PC-9 (cell line): ENCODE measurements at regions not wholly inside any gene's neighbourhood (a gene's known extent, or its start where the extent isn't known, plus 50 kb on each side); places are given as distances from the start of the nearest gene placed in this dataset.

ENCODE experiments used
- BruUV-seq: library from RNA; stranded (reverse); fragments of 400-500 nt; replicated peaks from 2 replicates; lab custom pipeline; 2021; lab: Mats Ljungman, UMichigan
- CTCF ChIA-PET: fragments of 300-600 bp; sonication (Branson Sonifier 250); formaldehyde crosslinking; loops from one replicate; lab custom pipeline; 2022; ENCODE audit warnings: antibody characterized with exemption; lab: Charles Lee
- POLR2A ChIA-PET: fragments of 300-600 bp; sonication (Branson Sonifier 250); formaldehyde crosslinking; loops from one replicate; lab custom pipeline; 2022; ENCODE audit warnings: antibody characterized with exemption; ENCODE audit not compliant: unreplicated experiment; lab: Charles Lee
- DNase-seq, 2 experiments: peaks; one replicate each; pipeline versions ENCODE4 v3.0.0 to v3.0.0-alpha.2; 2015 to 2022; ENCODE audit warnings: mixed read lengths in 1 of 2
- H2AFZ ChIP-seq: fragments of 200-600 bp; sonication (generic); 2 replicates; pipeline ENCODE4 v1.8.1; 2017; ENCODE audit warnings: antibody characterized with exemption
- H3F3A ChIP-seq: fragments of 200-600 bp; sonication (generic); 2 replicates; pipeline ENCODE4 v1.8.1; 2017; ENCODE audit warnings: antibody characterized with exemption, mild to moderate bottlenecking, low read depth; ENCODE audit not compliant: insufficient read depth
- H3K27ac ChIP-seq: fragments of 200-600 bp; sonication (generic); 2 replicates; pipeline ENCODE4 v1.6.1; 2016; ENCODE audit warnings: mixed run types
- H3K27me3 ChIP-seq: fragments of 200-600 bp; sonication (generic); 2 replicates; pipeline ENCODE4 v1.6.1; 2016; ENCODE audit warnings: low read depth, mixed run types; ENCODE audit not compliant: insufficient read depth
- H3K36me3 ChIP-seq: fragments of 200-600 bp; sonication (generic); 2 replicates; pipeline ENCODE4 v1.6.1; 2016; ENCODE audit warnings: low read depth, mixed run types
- H3K4me1 ChIP-seq: fragments of 200-600 bp; sonication (generic); replicated peaks from 2 replicates; pipeline ENCODE4 v1.6.1; 2016; ENCODE audit warnings: mixed run types; ENCODE audit not compliant: insufficient read depth
- H3K4me2 ChIP-seq: fragments of 200-600 bp; sonication (generic); 2 replicates; pipeline ENCODE4 v1.6.1; 2017; ENCODE audit warnings: mixed run types
- H3K4me3 ChIP-seq: fragments of 200-600 bp; sonication (generic); 2 replicates; pipeline ENCODE4 v1.6.1; 2016; ENCODE audit warnings: mixed run types
- H3K79me2 ChIP-seq: fragments of 200-600 bp; sonication (generic); 2 replicates; pipeline ENCODE4 v1.6.1; 2017; ENCODE audit warnings: low read depth, mixed run types
- H3K9me2 ChIP-seq: fragments of 200-600 bp; sonication (generic); 2 replicates; pipeline ENCODE4 v1.8.1; 2017; ENCODE audit warnings: mild to moderate bottlenecking; ENCODE audit not compliant: insufficient read depth
- H3K9me3 ChIP-seq: fragments of 200-600 bp; sonication (generic); 2 replicates; pipeline ENCODE4 v1.8.1; 2016; ENCODE audit warnings: low read depth; ENCODE audit not compliant: insufficient read depth
- H4K20me1 ChIP-seq: fragments of 200-600 bp; sonication (generic); 2 replicates; pipeline ENCODE4 v1.8.1; 2017; ENCODE audit not compliant: insufficient read depth
- EZH2 ChIP-seq: fragments of 200-600 bp; sonication (generic); IDR thresholded peaks from 2 replicates; pipeline ENCODE4 v1.8.0; 2017; ENCODE audit warnings: antibody characterized with exemption, low read depth
- intact Hi-C: fragments of 100-400 bp; cut with micrococcal nuclease; formaldehyde crosslinking; loops from one replicate; pipeline ENCODE4 v1.10.0; 2022; ENCODE audit not compliant: unreplicated experiment
- TF ChIP-seq, protein P1 (sequence below): fragments of 200-600 bp; sonication (generic); conservative IDR thresholded peaks from 2 replicates; pipeline ENCODE4 v1.6.1; 2017; ENCODE audit warnings: mixed run types, antibody characterized with exemption, mild to moderate bottlenecking, moderate library complexity

DNA sequence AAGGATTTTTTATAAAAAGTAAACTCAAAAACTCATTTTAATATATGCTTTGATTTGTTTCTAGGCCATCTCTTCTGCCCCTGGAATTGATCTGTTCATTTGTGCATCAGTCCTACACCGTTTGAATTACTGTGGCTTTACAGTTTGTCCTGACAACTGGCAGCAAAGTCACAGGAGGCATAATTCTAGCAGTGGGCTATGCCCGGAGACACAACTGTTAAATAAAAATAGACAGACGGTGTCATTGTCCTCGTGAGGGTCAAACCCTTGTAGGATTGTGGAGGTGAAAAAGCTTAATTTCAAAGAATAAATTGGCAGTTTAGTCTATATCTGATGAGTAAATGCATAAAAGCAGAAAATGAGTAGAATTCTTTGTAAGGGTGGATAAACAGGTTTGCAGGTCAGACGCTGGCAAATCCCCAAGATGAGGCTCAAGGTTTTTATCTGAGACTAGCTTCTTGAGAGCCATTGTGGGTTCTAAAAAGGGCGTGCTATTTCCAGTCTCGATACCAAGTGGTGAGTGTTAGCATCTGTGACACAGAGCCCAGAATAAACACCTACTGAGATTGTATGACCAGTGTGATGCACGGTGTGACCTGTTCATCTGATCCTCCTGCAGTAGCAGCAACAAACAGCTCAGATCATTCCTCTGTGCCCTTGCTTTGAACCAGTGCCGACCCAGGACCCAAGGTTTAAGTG, 51.5 kb upstream of the SLCO3A1 start:
- no TSS peak for BruUV-seq
- no peaks in the 10 kb centered on the region for H3K4me1 ChIP-seq
- H3F3A ChIP-seq: no peaks in the 10 kb centered on the region
- no peak for TF ChIP-seq EZH2
- TF ChIP-seq, protein P1, sequence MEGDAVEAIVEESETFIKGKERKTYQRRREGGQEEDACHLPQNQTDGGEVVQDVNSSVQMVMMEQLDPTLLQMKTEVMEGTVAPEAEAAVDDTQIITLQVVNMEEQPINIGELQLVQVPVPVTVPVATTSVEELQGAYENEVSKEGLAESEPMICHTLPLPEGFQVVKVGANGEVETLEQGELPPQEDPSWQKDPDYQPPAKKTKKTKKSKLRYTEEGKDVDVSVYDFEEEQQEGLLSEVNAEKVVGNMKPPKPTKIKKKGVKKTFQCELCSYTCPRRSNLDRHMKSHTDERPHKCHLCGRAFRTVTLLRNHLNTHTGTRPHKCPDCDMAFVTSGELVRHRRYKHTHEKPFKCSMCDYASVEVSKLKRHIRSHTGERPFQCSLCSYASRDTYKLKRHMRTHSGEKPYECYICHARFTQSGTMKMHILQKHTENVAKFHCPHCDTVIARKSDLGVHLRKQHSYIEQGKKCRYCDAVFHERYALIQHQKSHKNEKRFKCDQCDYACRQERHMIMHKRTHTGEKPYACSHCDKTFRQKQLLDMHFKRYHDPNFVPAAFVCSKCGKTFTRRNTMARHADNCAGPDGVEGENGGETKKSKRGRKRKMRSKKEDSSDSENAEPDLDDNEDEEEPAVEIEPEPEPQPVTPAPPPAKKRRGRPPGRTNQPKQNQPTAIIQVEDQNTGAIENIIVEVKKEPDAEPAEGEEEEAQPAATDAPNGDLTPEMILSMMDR: no peak
- H3K9me3 ChIP-seq: no peaks in the 10 kb centered on the region; the same call in 1 of the 2 replicates
- H3K4me3 ChIP-seq: no peak overlapping the region
- H2AFZ ChIP-seq: no peak overlapping the region
- H3K9me2 ChIP-seq: no peaks in the 10 kb centered on the region; the same call in 1 of the 2 replicates
- no peaks in the 10 kb centered on the region for H3K79me2 ChIP-seq
- H3K27me3 ChIP-seq: no peaks in the 10 kb centered on the region
- POLR2A ChIA-PET: no interaction called here
- H4K20me1 ChIP-seq: no peaks in the 10 kb centered on the region
- H3K27ac ChIP-seq: no peak overlapping the region
- no peak overlapping the region for H3K4me2 ChIP-seq
- DNase-seq: peak; percentile 11 to 42
- H3K36me3 ChIP-seq: no peaks in the 10 kb centered on the region
- intact Hi-C loops: no loop called here
- CTCF ChIA-PET: no interaction called here

DNA sequence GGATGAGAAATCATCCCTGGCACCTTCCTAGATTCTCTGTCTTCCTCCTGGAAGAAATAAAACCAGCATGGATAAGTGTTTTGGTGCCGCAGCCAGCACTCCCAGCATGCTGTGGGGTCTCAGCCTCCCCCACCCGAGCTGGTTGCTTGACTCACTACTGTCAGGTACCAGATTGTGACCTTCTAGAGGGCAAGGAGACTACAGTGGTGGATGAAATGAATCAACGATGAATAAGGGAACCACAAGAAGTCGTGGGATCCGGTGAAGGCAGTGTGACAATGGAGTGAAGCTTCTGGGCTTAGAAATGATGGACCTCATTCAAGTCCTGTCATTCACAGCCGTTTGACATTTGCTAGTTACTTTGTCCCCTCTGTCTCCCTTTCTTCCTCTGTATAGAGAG, 50.2 kb upstream of the SLCO3A1 start:
- Histone ChIP-seq H3K27me3 (no peaks in the 10 kb centered on the region), H4K20me1 (no peaks in the 10 kb centered on the region), H3K9me3 (no peaks in the 10 kb centered on the region), H3K4me2 (no peak overlapping the region), H3F3A (no peaks in the 10 kb centered on the region), H3K9me2 (no peaks in the 10 kb centered on the region; the same call in 1 of the 2 replicates), H3K36me3 (no peaks in the 10 kb centered on the region), H3K27ac (no peak overlapping the region), H3K4me3 (no peak overlapping the region), H3K4me1 (no peaks in the 10 kb centered on the region), H3K79me2 (no peaks in the 10 kb centered on the region), H2AFZ (no peak overlapping the region)
- no TSS peak for BruUV-seq
- TF ChIP-seq EZH2: no peak
- TF ChIP-seq, protein P1: no peak
- intact Hi-C loops: no loop called here
- POLR2A ChIA-PET: no interaction called here
- CTCF ChIA-PET: no interaction called here
- no peak for DNase-seq
